IPS-20b (cell line): ENCODE measurements at regions not wholly inside any gene's neighbourhood (a gene's known extent, or its start where the extent isn't known, plus 50 kb on each side); places are given as distances from the start of the nearest gene placed in this dataset.
"Not testable (repeated sequence)": the region's sequence is repeated elsewhere in the genome, so short reads cannot be mapped to it uniquely, and the experiment has no call there.

Source experiments
- H3K27ac ChIP-seq: one replicate; pipeline ENCODE4 v1.5.1; 2013; ENCODE audit warnings: low read length
- H3K27me3 ChIP-seq: 2 replicates; pipeline ENCODE4 v1.6.1; 2013; ENCODE audit warnings: mild to moderate bottlenecking, low read length, inconsistent platforms; ENCODE audit not compliant: insufficient read depth
- H3K36me3 ChIP-seq: 2 replicates; pipeline ENCODE4 v1.6.1; 2013; ENCODE audit warnings: low read depth, mild to moderate bottlenecking, inconsistent platforms, low read length, moderate library complexity; ENCODE audit not compliant: insufficient read depth
- H3K4me1 ChIP-seq: 2 replicates; pipeline ENCODE4 v1.6.1; 2013; ENCODE audit warnings: mild to moderate bottlenecking, control low read depth, inconsistent platforms, low read length, moderate library complexity; ENCODE audit not compliant: insufficient read depth
- H3K4me3 ChIP-seq: 2 replicates; pipeline ENCODE4 v1.5.1; 2013; ENCODE audit warnings: mild to moderate bottlenecking, low read length, inconsistent platforms
- H3K9ac ChIP-seq: 2 replicates; pipeline ENCODE4 v1.6.1; 2013; ENCODE audit warnings: low read depth, mild to moderate bottlenecking, inconsistent platforms, low read length, moderate library complexity
- H3K9me3 ChIP-seq: 2 replicates; pipeline ENCODE4 v1.6.1; 2013; ENCODE audit warnings: mild to moderate bottlenecking, low read depth, low read length, inconsistent platforms; ENCODE audit not compliant: insufficient read depth

GRCh38 chrX:153266140-153266539, 55.4 kb downstream of the PNMA6F start:
- H3K27me3 ChIP-seq, H3K36me3 ChIP-seq, H3K9me3 ChIP-seq, H3K27ac ChIP-seq, H3K9ac ChIP-seq, H3K4me1 ChIP-seq, H3K4me3 ChIP-seq: not testable (repeated sequence)

GRCh38 chrX:153260468-153260867, 61.1 kb downstream of the PNMA6F start:
- H3K4me3 ChIP-seq, H3K4me1 ChIP-seq, H3K36me3 ChIP-seq, H3K27me3 ChIP-seq, H3K9ac ChIP-seq, H3K9me3 ChIP-seq, H3K27ac ChIP-seq: not testable (repeated sequence)

GRCh38 chrX:153253239-153253638, 68.3 kb downstream of the PNMA6F start:
- H3K9me3 ChIP-seq, H3K4me1 ChIP-seq, H3K36me3 ChIP-seq, H3K9ac ChIP-seq, H3K27me3 ChIP-seq, H3K4me3 ChIP-seq, H3K27ac ChIP-seq: not testable (repeated sequence)

- not testable (repeated sequence) for H3K27ac ChIP-seq, H3K27me3 ChIP-seq, H3K9ac ChIP-seq, H3K9me3 ChIP-seq, H3K4me1 ChIP-seq, H3K4me3 ChIP-seq, H3K36me3 ChIP-seq
These were observed 69.0 kb downstream of the PNMA6F start for GRCh38 chrX:153252378-153253129.

DNA sequence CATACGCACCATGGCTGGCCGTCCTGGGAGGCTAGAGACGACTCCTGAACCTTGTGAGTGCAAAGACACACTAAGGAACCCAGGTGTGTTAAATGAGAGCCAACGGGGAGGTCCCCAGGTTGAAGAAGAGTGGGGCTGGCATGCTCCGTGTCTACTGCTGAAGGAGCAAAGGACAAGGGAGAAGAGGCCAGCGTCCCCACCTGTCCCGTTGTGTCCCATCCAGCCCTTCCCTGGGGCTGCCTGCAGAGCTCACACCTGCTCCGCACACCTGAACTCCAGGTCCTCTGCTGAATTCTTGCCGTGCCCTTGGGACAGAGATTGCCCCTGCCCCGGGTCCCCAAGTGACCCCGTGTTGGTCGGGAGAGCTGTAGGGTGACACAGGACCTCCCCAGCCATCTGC, 69.6 kb downstream of the PNMA6F start:
- H3K9ac ChIP-seq, H3K4me1 ChIP-seq, H3K9me3 ChIP-seq, H3K27me3 ChIP-seq, H3K4me3 ChIP-seq, H3K36me3 ChIP-seq, H3K27ac ChIP-seq: not testable (repeated sequence)

DNA sequence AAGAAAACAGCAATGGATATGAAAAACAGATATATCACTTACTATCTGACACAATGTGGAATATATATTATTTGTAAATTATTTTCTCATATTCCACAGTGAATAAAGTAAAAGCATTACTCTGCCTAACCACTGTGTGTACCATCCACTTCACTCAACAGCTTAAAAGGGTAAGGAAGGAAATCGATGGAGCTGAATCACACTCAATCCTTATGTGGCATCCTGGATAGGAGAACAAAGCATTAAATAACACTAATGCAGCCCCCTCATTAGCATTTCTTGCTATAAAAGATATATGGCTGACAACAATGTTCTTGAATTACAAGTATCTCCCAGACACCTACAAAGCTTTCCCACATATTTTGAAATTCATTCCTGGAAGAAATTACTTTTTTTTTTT, 70.8 kb downstream of the PNMA6F start:
- not testable (repeated sequence) for H3K4me3 ChIP-seq, H3K27ac ChIP-seq, H3K9me3 ChIP-seq, H3K36me3 ChIP-seq, H3K4me1 ChIP-seq, H3K9ac ChIP-seq, H3K27me3 ChIP-seq

DNA sequence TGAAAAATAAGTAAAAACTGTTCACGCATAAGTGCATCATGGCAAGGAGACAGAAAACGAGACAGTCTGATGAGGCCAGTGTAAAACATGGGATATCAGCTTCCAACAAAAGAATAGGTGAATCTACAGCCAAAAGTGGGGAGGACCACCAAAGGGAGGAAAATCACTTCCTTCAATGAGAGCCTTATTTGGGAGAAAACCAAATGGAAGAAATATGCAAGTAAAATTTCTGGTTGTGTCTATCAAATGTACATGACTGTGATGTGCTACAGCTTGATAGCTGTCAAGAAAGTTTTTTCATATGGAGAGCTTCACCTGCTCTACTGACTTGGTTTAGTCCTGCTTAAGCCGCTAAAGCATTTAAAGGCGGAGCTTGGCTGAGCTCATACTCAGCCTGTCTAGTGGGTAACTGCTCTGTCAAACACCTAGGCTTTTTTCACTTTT, 66.2 kb downstream of the MAGEA1 start:
- Histone ChIP-seq H3K4me1 (peaks cover 13% of the 10 kb centered on the region; the same call in 1 of the 2 replicates), H3K36me3 (no peaks in the 10 kb centered on the region), H3K4me3 (peak overlapping the region; percentile 60), H3K27me3 (no peaks in the 10 kb centered on the region), H3K9ac (peak overlapping the region; percentile 75), H3K9me3 (no peaks in the 10 kb centered on the region), H3K27ac (no peak overlapping the region)

DNA sequence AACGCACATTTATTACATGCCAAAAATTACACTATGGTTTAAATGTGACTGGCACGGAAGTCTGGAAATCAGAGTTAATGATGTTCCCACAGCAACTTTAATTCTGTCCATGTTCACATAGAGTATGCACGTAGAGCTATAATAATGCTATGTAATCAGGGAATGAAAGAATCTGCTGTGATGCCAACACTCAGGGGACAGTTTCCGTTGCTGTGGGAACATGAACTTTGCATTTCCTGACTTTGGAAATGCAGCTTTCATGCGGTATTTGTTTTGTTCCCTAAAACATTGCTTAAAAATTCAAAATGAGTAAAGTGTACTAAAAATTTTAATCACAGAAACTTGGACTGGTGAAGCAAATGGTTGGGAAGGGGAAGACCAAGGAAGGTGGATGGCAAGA, 65.7 kb downstream of the MAGEA1 start:
- H3K36me3 ChIP-seq, result no peaks in the 10 kb centered on the region
- H3K9ac ChIP-seq, result peak overlapping the region; percentile 75; the same call in 1 of the 2 replicates
- H3K27ac ChIP-seq, result no peak overlapping the region
- H3K4me3 ChIP-seq, result peak overlapping the region; percentile 60
- no peaks in the 10 kb centered on the region for H3K27me3 ChIP-seq
- peaks cover 13% of the 10 kb centered on the region; the same call in 1 of the 2 replicates for H3K4me1 ChIP-seq
- no peaks in the 10 kb centered on the region for H3K9me3 ChIP-seq

- Histone ChIP-seq H3K27me3 (no peaks in the 10 kb centered on the region; the same call in 1 of the 2 replicates), H3K9me3 (no peaks in the 10 kb centered on the region), H3K4me1 (no peaks in the 10 kb centered on the region), H3K36me3 (no peaks in the 10 kb centered on the region), H3K27ac (no peak overlapping the region), H3K4me3 (no peak overlapping the region), H3K9ac (no peak overlapping the region)
These were observed 59.3 kb downstream of the MAGEA1 start for GRCh38 chrX:153238361-153238760.
